NB4 (cell line): ENCODE measurements at regions not wholly inside any gene's neighbourhood (a gene's known extent, or its start where the extent isn't known, plus 50 kb on each side); places are given as distances from the start of the nearest gene placed in this dataset.

Experiments
- POLR2A ChIP-seq: IDR thresholded peaks from 2 replicates; pipeline ENCODE4 v1.6.1; 2011; ENCODE audit warnings: mild to moderate bottlenecking; ENCODE audit not compliant: insufficient read length; ENCODE audit errors: extremely low read depth
- TF ChIP-seq, protein P1 (sequence below): IDR thresholded peaks from one replicate; pipeline ENCODE4 v1.5.1; 2012; ENCODE audit warnings: low read depth, low read length

DNA sequence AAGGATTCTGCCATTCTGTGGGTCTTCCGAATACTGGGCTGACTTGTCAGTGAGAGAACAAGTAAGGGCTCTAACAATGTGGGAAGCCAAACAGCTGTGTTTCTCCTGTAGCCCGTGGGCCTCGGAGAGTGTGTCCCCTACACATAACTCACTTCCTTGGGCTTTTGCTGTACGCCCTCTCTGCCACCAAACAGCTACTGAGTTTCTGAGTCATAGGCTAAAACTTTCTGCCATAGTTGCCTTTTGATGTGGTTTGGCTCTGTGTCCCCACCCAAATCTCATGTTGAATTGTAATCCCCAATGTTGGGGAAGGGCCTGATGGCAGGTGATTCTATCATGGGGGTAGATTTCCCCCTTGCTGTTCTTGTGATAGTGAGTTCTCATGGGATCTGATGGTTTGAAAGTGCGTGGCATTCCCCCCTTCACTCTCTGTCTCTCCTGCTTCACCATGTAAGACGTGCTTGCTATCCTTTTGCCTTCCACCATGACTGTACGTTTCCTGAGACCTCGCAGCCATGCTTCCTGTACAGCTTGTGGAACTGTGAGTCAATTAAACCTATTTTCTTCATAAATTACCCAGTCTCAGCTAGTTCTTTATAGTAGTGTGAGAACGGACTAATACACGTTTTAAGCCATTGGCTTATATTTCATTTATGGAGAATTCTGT is 194.8 kb upstream of the HMCN1 start:
- TF ChIP-seq, protein P1, sequence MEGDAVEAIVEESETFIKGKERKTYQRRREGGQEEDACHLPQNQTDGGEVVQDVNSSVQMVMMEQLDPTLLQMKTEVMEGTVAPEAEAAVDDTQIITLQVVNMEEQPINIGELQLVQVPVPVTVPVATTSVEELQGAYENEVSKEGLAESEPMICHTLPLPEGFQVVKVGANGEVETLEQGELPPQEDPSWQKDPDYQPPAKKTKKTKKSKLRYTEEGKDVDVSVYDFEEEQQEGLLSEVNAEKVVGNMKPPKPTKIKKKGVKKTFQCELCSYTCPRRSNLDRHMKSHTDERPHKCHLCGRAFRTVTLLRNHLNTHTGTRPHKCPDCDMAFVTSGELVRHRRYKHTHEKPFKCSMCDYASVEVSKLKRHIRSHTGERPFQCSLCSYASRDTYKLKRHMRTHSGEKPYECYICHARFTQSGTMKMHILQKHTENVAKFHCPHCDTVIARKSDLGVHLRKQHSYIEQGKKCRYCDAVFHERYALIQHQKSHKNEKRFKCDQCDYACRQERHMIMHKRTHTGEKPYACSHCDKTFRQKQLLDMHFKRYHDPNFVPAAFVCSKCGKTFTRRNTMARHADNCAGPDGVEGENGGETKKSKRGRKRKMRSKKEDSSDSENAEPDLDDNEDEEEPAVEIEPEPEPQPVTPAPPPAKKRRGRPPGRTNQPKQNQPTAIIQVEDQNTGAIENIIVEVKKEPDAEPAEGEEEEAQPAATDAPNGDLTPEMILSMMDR: no peak
- no peak for TF ChIP-seq POLR2A
